HG02678 (cell line): ENCODE measurements at regions not wholly inside any gene's neighbourhood (a gene's known extent, or its start where the extent isn't known, plus 50 kb on each side); places are given as distances from the start of the nearest gene placed in this dataset.
"Not testable (repeated sequence)": the region's sequence is repeated elsewhere in the genome, so short reads cannot be mapped to it uniquely, and the experiment has no call there.

Source experiments
- ATAC-seq: cut with Tn5 transposase; IDR thresholded peaks from one replicate; pipeline ENCODE4 v1.9.1; 2021; ENCODE audit warnings: mild to moderate bottlenecking, moderate library complexity; ENCODE audit not compliant: unreplicated experiment

DNA sequence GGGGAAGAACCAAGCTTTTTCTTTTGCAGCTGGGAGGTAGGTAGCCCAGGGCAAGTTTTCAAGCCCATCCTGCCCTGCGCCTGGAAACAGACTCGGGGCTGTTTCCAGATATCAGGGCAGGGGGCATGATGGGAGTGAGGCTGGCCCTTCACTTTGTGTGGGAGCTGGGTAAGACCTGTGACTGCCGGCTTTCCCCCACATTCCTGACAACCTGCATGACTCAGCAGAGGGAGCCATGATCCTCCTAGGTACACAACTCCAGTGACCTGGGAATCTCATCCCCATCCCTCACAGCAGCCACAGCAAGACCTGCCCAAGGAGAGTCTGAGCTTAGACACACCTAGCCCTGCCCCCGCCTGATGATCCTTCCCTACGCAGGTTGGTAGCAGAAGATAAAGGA is 280.8 kb downstream of the SOX4 start:
- ATAC-seq: no peak

DNA sequence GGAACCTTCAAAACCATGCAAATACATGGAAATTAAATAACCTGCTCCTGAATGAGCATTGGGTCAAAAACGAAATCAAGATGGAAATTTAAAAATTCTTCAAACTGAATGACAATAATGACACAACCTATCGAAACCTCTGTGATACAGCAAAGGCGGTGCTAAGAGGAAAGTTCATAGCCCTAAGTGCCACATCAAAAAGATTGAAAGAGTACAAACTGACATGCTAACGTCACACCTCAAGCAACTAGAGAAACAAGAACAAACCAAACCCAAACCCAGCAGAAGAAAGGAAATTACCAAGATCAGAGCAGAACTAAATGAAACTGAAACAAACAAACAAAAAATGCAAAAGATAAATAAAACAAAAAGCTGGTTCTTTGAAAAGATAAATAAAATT is 283.5 kb downstream of the SOX4 start:
- not testable (repeated sequence) for ATAC-seq

DNA sequence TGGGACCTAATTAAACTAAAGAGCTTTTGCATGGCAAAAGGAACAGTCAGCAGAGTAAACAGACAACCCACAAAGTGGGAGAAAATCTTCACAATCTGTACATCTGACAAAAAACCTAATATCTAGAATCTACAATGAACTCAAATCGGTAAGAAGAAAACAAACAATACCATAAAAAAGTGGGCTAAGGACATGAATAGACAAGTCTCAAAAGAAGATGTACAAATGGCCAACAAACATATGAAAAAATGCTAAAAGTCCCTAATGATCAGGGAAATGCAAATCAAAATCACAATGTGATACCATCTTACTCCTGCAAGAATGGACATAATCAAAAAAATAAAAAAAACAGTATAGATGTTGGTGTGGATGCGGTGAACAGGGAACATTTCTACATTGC is 286.7 kb downstream of the SOX4 start:
- not testable (repeated sequence) for ATAC-seq

DNA sequence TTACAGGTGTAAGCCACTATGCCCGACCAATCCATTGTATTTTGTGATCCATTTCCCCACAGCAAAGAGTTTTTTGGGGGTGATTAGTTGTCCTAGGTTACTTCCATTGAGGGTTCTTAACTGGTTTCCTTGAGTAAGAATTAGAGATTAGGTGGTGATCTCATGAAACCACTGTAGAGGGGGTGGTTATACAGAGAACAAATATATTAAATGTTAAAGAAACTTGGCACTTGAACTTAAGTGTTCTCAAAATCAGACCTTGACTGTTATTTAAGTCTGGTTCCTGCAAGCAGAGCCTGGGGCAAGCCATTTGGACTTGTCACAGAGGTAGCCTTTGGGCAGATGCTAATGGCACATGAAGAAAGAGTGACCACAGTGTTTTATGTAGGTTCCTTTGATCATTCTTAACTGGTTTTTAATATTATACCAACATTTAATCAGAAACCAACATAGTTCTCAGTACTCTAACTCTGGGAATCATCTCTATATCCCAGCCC is 288.5 kb downstream of the SOX4 start:
- no peak for ATAC-seq

DNA sequence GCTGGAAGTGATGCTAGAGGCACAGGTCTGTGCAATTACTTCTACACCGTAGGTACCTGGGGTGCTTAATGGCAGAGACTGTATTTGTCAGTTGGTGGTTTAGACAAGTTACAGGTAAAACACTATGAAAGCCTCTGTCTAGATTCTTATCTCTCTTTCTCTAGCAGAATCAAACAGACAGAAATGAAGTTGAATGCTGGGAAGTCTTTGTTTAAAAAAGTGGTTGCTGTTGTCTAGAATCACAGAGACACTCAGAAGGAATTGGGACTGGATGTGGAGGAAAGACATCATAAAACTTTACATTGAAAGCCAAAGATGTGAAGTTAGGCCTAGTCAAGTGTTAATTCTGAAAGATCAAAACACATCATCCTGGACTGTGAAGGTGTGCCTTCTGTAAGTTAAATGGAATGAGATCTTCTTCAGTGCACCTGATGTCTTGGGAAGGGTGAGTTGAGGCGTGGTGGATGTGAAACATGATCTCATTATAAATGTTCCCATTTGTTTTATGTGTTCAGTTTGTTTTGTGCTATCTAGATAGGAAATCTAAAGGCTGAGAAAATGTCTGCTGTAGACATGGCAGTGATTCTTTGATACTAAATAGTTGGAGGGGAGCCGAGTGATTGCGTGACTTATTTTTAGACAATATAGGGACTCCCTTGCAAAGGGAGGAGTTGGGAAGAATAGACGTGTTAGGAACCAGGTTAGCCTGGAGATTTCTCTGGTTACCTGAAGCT is 290.2 kb downstream of the SOX4 start:
- ATAC-seq: no peak

GRCh38 chr6:21885111-21885510 is 291.6 kb downstream of the SOX4 start:
- no peak for ATAC-seq

DNA sequence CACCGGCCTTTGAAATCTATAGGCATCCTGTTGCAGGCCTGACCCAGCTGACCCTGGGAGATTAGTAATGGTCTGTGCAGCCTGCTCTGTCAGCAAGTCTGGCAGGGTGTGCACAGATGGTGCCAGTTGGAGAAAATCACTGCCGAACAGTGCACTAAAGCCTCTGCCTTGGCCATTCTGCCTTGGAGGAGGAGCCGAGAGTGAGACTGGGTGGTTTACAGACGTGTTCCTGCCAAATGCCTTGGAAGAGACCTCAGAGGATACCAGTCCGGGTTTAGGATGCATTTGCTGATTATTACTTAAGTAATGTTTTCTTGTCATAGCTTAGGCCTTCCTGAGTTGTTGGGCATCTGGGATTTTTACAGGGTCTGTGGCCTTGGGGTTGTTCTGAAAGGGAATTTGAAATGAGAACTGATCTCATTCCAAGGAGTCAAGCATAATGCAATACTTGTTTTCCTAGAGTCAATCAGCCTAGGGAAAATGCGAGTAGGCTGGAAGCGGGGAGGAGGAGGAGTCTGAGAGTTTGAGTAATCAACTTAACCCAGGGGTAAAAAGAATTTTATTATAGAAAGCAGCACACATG is 292.1 kb downstream of the SOX4 start:
- ATAC-seq: no peak

DNA sequence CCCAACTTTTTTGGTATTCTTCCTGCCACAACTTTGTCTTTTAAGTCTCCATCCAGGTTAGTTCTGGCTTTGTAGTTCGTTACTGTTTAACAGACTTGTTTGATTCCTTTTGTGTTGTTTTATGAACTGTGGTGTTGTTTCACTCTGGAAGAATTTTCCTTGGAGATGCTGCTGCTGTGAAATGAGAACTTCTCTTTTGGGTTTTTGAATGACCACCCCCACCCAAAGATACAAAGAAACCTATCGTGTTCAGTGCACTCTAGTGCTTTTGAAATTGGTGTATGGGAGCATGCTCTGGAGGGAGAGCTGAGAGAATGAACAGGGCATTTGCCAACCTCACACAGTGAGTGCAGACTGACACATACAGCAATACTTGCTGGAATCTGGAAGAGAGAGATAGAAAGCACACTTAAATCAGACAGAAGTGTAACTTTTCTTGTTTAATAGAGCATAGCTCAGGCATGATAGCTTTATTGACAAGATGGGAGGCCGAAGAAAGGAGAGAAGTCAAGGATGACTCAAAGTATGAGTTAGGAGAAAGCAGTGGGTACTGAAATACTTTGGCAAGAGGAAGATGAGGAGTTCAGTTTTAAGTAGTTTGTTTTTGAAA is 293.1 kb downstream of the SOX4 start:
- ATAC-seq: no peak

GRCh38 chr6:21887231-21888185 is 294.0 kb downstream of the SOX4 start:
- ATAC-seq: no peak

DNA sequence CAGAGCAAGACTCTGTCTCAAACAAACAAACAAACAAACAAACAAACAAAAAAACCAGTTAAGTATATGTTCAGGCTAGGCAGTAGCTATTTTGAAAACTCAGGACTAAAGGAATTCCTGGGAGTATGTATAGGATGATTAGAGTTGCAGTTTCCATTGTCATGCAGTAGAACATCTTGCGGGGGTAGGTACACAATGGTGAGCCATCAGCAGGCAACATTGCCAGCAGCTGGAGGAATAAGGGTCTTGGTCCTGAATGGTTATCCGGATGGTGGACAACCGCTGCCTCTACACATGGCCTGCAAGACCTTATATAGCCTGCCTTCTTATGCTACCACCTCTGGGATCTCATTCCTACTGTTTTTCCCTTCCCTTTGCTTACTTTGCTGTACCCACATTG is 297.5 kb downstream of the SOX4 start:
- ATAC-seq: no peak

DNA sequence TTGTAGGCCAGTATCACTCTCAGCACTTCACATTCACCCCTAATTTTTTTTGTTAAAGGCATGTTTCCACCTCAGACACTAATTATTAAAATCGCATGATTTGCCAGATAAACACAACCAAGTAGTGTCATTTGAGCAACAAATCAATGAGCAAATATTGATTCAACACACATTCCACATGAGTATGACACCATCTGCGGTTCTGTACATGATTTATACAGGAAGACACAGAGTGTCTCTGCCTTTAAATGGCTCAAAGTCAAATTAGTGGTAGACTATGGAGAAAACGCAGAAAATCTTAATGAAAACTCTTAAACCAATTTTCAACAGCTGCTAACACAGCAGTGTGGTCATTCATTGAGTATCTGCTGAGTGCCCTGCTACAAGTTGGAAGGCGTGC is 300.2 kb downstream of the SOX4 start:
- ATAC-seq: no peak

GRCh38 chr6:21895555-21895954 is 302.0 kb downstream of the SOX4 start:
- ATAC-seq: no peak

DNA sequence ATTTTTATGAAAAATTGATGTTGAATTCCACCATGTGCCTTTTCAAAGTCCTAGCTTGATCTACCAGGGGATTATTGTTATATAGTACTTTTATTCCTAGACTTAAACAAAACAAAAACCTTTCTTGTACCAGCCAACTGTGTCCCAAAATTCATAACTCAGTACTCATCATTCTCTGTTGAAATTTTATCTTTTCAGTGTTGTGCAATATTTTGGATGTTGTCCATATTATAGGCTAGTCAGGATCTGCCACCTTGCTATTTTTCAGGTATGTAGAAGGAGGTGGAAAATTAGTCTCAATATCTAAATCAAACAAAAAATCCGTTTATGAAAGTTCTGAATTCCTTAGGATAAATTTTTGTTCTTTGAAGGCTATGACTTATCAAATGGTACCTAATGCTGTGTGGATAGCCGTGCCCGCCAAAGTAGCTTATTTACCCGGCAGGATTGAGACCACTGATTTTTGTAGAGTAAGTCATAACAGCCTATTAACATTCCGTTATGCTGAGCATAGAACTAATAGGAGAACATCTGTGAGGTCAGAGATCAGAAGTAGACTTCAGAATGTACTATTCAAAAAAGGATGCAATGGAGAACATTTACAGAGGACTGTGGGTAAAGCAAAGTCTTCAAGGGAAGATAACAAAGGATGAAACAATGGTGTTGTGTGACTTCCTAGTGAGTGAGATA is 304.7 kb downstream of the SOX4 start:
- ATAC-seq: no peak

- no peak for ATAC-seq
Observed at GRCh38 chr6:21899708-21900107, 306.2 kb downstream of the SOX4 start.

DNA sequence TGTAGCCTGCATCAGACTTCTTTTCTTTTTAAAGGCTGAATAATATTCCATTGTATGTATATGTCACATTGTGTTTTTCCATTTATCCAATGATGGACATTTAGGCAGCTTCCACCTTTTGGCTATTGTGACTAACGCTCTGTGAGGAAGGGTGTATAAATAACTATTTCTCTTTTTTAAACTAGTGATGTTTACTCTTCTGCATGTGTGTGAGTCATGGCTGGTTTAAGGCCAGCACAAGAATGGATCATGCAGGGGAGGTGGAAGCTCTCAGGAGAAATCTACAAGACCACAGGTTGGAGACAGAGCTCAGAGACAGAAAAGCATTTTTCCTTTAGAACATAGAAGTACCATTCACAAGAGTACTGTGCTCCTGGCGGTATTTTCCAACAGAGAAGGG is 307.2 kb downstream of the SOX4 start:
- ATAC-seq: no peak

DNA sequence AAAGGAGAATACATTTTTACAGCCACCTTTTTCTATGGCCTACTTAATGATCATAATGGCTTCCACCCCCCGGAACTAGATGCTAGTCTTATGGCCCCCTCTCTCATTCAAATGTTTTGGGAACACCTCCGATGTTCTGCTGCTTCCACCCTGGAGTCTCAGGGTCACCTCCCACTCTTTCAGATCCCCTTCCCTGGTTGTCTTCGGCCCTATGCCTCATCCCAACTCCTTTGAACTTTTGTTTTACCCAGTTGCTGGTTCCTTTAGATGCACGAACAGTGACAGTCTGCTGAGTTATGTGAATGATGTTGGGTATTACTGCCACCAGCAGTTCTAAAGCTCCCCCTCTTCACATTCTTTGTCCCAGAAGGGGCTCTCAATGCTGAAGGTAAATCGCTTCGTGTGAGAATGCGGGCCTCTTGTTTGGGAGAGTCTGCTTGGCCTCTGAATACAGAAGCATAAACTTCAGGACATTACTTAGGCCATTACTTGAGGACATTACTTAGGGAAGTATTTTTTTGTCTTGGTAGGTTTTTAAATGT is 309.1 kb downstream of the SOX4 start:
- ATAC-seq: no peak

DNA sequence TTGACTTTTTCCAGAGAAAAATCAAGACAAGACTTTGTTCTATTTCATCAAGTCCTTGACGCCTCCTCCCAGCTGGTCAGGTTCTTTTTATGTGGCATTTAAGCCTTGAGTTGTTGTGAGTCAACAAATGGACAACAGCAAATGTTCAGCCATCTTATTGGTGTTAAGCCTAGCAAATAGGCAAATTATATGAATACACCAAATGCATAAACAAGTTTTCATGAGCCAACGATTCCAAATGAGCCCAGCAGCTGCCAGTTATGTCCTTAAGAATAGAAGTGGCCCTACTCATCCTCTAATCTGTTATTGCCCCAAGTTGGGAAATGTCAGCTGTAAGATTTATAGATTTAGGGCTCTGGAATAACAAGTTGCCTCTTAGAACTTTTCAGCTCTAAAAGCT is 312.0 kb downstream of the SOX4 start:
- ATAC-seq: no peak

DNA sequence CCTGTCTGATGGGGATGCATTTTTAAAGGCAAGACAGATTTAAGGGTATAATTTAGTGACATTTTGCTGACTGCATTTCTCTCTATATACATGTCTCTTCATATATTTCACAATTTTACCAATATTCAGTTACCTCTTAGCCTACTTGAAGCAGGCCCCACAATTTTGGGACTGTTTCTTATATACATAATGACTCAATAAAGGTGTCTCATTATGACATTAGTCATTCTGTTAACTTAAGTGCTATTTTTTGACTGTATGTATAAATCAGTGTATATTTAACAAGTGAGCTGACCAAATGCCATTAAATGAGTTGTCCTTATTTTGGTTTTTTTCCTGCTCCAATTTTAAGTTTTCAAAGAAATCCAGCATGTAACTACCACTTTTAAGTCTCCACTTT is 313.3 kb downstream of the SOX4 start:
- ATAC-seq: no peak

- ATAC-seq: no peak
Observed at GRCh38 chr6:21907291-21907690, 313.7 kb downstream of the SOX4 start.

DNA sequence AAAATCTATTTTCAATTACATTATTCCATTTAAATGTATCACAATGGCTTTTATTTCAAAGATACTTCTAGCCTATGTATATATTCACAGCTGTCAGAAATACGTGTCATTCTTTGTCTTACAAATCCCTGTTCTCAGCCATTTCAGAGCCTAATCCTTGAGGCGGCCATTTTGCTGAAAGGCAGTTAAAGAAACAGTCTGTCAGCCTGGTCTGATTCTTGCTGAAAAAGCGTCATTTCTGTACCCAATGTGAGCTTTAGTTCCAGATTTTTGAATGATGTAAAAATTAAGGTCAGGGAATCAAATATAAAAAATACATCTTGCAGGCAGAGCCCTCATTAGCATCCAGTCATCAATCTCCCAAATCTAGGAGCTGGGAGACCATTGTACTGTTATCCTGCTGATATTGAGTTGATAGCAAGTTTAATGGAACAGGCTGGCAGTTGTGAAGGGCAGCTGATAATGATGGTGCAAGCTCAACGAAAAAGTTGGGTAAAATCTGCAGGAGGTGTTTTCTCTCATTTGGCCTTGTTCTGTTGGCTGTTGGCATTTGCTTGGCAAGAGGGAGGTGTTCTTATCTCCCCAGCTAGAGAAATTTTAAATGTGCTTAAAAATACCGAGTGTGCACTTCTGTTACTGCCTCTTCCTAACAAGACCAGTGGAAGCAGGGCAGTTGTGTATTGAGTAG is 314.8 kb downstream of the SOX4 start:
- ATAC-seq: no peak
